GM06990 (cell line): ENCODE measurements at regions not wholly inside any gene's neighbourhood (a gene's known extent, or its start where the extent isn't known, plus 50 kb on each side); places are given as distances from the start of the nearest gene placed in this dataset.

Experiments
- DNase-seq: peaks from one replicate; pipeline ENCODE4 v3.0.0-alpha.2; 2011; ENCODE audit not compliant: insufficient read length; ENCODE audit errors: extremely low read depth
- H3K27me3 ChIP-seq: replicated peaks from 2 replicates; pipeline ENCODE4 v1.6.0; 2011; ENCODE audit warnings: low read length; ENCODE audit not compliant: control insufficient read depth, insufficient read depth
- H3K36me3 ChIP-seq: 2 replicates; pipeline ENCODE4 v1.5.1; 2011; ENCODE audit warnings: low read length; ENCODE audit not compliant: control insufficient read depth, insufficient read depth
- H3K4me3 ChIP-seq: replicated peaks from 2 replicates; pipeline ENCODE4 v1.5.1; 2011; ENCODE audit warnings: low read depth, mild to moderate bottlenecking, control low read depth, low read length
- CTCF ChIP-seq: IDR thresholded peaks from 2 replicates; pipeline ENCODE4 v1.5.1; 2011; ENCODE audit warnings: low read length, control low read depth, mild to moderate bottlenecking, inconsistent platforms; ENCODE audit not compliant: insufficient read depth, poor library complexity, severe bottlenecking

DNA sequence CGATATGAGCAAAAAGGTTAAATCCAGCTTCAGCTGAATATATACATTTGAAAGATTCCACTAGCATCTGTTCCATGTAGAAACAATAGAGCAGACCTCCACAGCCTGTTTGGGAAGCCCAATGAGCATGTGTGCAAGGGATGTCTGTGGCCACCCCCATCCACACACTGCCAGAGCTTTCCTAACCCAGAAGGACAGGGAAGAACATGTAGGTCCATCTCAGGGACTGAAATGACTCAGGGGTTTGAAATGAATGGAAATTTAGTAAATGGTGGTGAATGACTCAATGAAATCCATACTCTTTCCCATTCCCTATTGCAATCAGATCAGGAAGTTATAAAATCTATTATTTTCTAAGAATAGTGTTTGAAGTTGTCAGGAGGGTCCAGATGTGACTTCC, 397.2 kb downstream of the DUSP10 start:
- no peak for TF ChIP-seq CTCF
- Histone ChIP-seq H3K4me3 (no peak overlapping the region), H3K36me3 (no peaks in the 10 kb centered on the region), H3K27me3 (no peaks in the 10 kb centered on the region)
- DNase-seq = no peak

- no peak for TF ChIP-seq CTCF
- DNase-seq = no peak
- Histone ChIP-seq H3K4me3 (no peak overlapping the region), H3K27me3 (no peaks in the 10 kb centered on the region), H3K36me3 (no peaks in the 10 kb centered on the region)
Observed at GRCh38 chr1:221347706-221348105, 394.2 kb downstream of the DUSP10 start.

GRCh38 chr1:221350091-221350490, 391.8 kb downstream of the DUSP10 start:
- H3K36me3 ChIP-seq = no peaks in the 10 kb centered on the region
- no peaks in the 10 kb centered on the region for H3K27me3 ChIP-seq
- no peak for DNase-seq
- TF ChIP-seq CTCF = no peak
- no peak overlapping the region for H3K4me3 ChIP-seq

DNA sequence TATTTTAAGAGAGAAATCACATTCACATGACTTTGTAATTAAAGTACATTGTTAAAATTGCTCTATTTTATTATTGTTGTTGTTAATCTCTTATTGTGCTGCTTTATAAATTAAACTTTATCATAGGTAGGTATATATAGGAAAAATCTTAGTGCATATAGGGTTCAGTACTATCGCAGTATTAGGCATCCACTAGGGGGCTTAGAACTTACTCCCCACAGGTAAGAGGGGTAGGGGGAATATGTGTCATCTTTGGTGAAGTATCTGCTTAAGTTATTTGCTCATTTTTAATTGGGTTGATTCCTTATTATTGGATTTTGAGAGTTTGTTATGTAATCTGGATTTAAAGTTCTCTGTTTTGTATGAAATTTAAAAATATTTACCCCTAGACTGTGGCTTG, 385.2 kb downstream of the DUSP10 start:
- peak; percentile 28 for TF ChIP-seq CTCF
- no peaks in the 10 kb centered on the region for H3K27me3 ChIP-seq
- H3K4me3 ChIP-seq = no peak overlapping the region
- H3K36me3 ChIP-seq = no peaks in the 10 kb centered on the region
- DNase-seq = no peak

DNA sequence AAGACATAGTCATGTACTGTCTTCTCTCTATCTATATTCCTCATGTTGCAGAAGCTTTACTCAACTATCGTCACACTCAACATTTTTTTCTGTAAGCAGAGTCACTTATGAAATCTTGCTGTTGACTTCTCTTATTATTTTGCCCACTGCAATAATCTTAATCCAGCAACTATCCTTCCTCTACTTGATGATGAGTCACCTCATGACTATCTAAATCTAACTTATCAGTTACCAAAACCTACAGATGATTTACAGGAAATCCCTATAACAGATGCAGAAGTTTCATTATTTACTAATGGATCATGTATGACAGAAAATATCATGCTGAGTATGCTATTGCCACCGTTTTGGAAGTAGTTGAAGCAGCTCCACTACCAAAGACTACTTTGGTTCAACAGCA, 378.9 kb downstream of the DUSP10 start:
- Histone ChIP-seq H3K36me3 (no peaks in the 10 kb centered on the region), H3K27me3 (no peaks in the 10 kb centered on the region), H3K4me3 (no peak overlapping the region)
- no peak for TF ChIP-seq CTCF
- DNase-seq = no peak

GRCh38 chr1:221366495-221367110, 375.3 kb downstream of the DUSP10 start:
- no peak overlapping the region for H3K4me3 ChIP-seq
- no peak for TF ChIP-seq CTCF
- no peaks in the 10 kb centered on the region for H3K36me3 ChIP-seq
- no peaks in the 10 kb centered on the region for H3K27me3 ChIP-seq
- no peak for DNase-seq
